Ectodermal cell (in vitro differentiated cells): ENCODE measurements at regions not wholly inside any gene's neighbourhood (a gene's known extent, or its start where the extent isn't known, plus 50 kb on each side); places are given as distances from the start of the nearest gene placed in this dataset.
A peak's percentile ranks its signal among the peaks of the same experiment; 100 is the strongest.

Experiments
- H3K27ac ChIP-seq: 2 replicates; pipeline ENCODE4 v1.7.0; 2013; ENCODE audit warnings: mild to moderate bottlenecking, low read depth, low read length; ENCODE audit not compliant: insufficient read depth, poor library complexity, severe bottlenecking
- H3K27me3 ChIP-seq: 2 replicates; pipeline ENCODE4 v1.7.0; 2013; ENCODE audit warnings: mild to moderate bottlenecking, low read length; ENCODE audit not compliant: insufficient read depth, control insufficient read depth, poor library complexity, severe bottlenecking
- H3K36me3 ChIP-seq: one replicate; pipeline ENCODE4 v1.7.0; 2013; ENCODE audit warnings: low read length; ENCODE audit not compliant: control insufficient read depth, insufficient read depth
- H3K4me1 ChIP-seq: one replicate; pipeline ENCODE4 v1.7.0; 2013; ENCODE audit warnings: low read length; ENCODE audit not compliant: control insufficient read depth, insufficient read depth
- H3K4me3 ChIP-seq: 2 replicates; pipeline ENCODE4 v1.7.0; 2013; ENCODE audit warnings: low read depth, low read length, control low read depth; ENCODE audit not compliant: insufficient read depth
- H3K9me3 ChIP-seq: 2 replicates; pipeline ENCODE4 v1.7.0; 2013; ENCODE audit warnings: mild to moderate bottlenecking, low read length, moderate library complexity; ENCODE audit not compliant: control insufficient read depth
- WGBS, 2 experiments: methylation state at CpG; one replicate each; pipeline ENCODE4 v1.1.7; 2013; ENCODE audit warnings: missing lambda C conversion rate in 2 of 2; 5-methylcytosine and 5-hydroxymethylcytosine counted together

DNA sequence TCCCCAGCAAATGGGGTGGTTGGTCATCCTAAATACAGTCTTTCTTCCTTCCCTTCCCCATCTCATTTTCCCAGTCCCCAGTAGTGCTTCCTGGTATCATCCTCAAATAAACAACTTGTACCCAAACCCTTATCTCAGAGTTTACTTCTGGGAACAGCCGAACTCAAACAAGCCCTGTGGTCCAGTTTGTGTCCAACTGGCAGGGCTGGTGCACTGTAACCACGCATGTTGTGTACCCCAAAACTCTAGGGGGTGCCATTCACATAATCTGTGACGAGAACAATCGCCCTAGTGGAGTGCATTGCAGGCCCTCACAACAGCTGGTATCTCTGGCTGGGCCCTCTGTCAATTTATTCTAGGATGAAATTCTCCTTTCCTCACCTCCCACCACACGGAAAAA lies 366.2 kb downstream of the TNS1 start:
- H3K36me3 ChIP-seq: no peaks in the 10 kb centered on the region
- WGBS, 2 experiments: 92 to 93% methylated on average over 5 of the region's 5 CpGs
- no peak overlapping the region for H3K27ac ChIP-seq
- H3K27me3 ChIP-seq: no peaks in the 10 kb centered on the region
- H3K9me3 ChIP-seq: no peaks in the 10 kb centered on the region
- H3K4me3 ChIP-seq: no peak overlapping the region
- peaks cover 5% of the 10 kb centered on the region for H3K4me1 ChIP-seq

DNA sequence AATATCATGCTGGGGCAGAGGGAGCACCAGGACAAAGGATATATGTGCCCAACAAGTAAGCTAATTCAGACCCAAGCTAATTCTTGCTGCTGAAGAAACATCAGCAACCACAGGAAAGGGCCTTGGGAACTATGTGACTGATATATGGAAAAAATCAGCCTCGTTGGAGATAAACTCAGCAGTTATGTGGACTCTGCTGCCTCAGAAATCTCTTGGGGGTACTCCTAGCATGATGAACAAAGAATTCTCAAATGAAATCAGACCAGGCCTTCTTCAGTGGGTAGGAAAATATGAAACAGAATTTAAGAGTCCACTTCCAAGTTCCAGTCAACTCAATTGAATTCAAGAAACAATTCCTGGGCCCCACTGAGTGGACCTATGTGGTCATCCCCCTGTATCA lies 367.9 kb downstream of the TNS1 start:
- H3K36me3 ChIP-seq: no peaks in the 10 kb centered on the region
- H3K4me1 ChIP-seq: peaks cover 11% of the 10 kb centered on the region
- no peaks in the 10 kb centered on the region for H3K27me3 ChIP-seq
- H3K9me3 ChIP-seq: no peaks in the 10 kb centered on the region
- no peak overlapping the region for H3K4me3 ChIP-seq
- WGBS, 2 experiments: 88 to 93% methylated on average over 1 of the region's 1 CpG
- no peak overlapping the region for H3K27ac ChIP-seq

DNA sequence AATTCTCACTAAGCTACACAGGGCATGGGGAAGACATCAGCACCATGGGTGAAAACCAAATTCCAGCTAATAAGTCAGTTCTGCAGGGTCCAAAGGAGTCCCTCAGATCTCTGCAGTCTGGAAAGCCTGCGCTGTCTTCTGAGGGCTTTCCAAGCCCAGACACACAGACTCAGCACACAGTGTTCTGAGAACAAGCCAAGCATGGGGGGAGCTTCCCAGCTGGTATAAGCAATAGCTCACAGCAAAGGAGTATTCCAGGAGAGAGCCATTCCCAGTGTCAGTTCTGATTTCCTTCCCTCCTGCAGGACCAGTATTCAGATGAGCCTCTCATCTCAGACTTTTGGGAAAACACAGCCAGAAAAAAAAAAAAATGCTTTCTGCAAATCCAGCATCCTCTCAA lies 370.8 kb downstream of the TNS1 start:
- no peaks in the 10 kb centered on the region for H3K36me3 ChIP-seq
- no peak overlapping the region for H3K27ac ChIP-seq
- WGBS, 2 experiments: 93 to 96% methylated on average over 1 of the region's 1 CpG
- peaks cover 8% of the 10 kb centered on the region for H3K4me1 ChIP-seq
- no peaks in the 10 kb centered on the region for H3K9me3 ChIP-seq
- H3K27me3 ChIP-seq: no peaks in the 10 kb centered on the region
- no peak overlapping the region for H3K4me3 ChIP-seq

DNA sequence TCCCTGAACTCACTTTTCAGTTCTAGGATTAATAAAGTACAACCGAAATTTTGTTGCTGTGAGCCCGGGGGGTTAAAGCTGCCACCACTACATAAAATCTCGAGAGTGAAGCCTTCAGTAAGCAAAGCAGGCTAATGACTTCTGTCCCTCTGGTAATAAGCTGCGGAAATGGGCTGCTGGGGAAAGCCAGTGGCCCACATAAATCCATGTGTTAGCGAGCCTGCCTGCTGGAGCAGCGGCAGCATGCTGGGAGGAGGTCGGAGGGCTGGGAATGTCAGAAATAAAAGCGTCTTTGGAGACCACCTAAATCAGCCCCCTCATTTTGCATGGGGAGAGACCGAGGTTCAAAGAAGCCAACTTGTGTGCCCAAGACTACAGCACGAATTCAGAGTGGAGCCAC lies 371.7 kb downstream of the TNS1 start:
- Histone ChIP-seq H3K9me3 (no peaks in the 10 kb centered on the region), H3K36me3 (no peaks in the 10 kb centered on the region), H3K4me1 (peaks cover 6% of the 10 kb centered on the region), H3K27me3 (no peaks in the 10 kb centered on the region), H3K27ac (no peak overlapping the region), H3K4me3 (no peak overlapping the region)
- 73 to 74% methylated on average over 10 of the region's 10 CpGs for WGBS, 2 experiments

DNA sequence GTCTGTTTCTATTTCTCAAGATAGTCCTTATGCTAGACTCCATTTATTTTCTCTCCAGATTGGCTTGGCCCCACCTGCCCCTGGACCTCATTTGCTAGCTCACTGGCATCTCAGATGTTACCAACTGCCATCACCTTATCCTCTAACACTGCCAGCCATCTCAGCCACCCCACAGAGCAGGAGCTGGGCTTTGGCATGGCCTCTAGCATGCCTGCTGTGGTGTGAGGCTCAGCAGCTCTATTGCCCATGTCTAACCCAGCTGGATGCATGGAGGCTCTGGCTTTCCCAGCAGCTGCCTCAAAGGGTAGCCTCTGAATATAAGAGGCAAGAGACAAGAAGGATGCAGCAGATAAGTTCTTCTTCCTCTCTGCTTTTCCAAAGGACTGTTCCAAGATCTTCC lies 373.4 kb downstream of the TNS1 start:
- H3K4me1 ChIP-seq: peaks cover 6% of the 10 kb centered on the region
- H3K4me3 ChIP-seq: no peak overlapping the region
- no peaks in the 10 kb centered on the region for H3K9me3 ChIP-seq
- H3K27me3 ChIP-seq: no peaks in the 10 kb centered on the region
- H3K36me3 ChIP-seq: no peaks in the 10 kb centered on the region
- no peak overlapping the region for H3K27ac ChIP-seq

DNA sequence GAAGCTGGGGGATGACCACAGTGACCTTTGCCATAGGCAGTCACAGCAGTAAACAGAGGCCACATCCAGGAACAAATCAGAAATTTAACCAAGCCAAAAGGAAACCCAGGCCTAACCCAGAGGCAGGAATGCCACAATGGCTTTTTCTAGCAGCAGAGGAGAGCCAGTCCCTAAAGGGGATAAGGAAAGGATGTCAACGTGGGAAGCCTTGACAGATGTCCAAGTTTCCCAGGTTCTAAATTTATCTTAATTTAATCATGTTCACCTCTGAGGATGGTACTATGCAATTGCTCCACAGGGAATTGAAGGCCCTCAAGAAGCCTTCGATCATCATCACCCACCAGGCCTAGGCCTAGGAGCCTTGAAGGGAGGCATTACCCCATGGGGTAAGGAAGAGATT lies 374.7 kb downstream of the TNS1 start:
- Histone ChIP-seq H3K27me3 (no peaks in the 10 kb centered on the region), H3K27ac (no peak overlapping the region), H3K4me3 (no peak overlapping the region), H3K4me1 (peaks cover 7% of the 10 kb centered on the region), H3K9me3 (no peaks in the 10 kb centered on the region), H3K36me3 (no peaks in the 10 kb centered on the region)
- 88 to 90% methylated on average over 2 of the region's 2 CpGs for WGBS, 2 experiments

DNA sequence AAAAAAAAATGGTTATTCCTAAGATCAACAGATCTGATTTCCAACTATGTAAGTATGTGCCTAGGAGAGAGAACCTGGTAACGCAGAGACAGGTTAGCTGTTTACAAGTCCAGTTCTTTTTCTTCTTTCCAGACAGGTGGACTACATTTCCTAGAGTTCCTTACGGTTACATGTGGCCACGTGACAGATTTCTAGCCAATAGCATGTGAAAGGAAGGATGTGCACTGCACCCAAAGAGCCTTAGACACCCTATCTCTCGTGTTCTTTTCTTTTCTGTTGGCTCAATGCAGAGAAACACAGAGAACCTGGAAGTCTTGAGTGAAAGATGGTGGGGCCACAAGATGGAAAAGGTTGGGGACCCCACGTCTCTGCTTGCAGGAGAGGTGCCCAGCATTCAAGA lies 375.9 kb downstream of the TNS1 start:
- H3K27ac ChIP-seq: no peak overlapping the region
- H3K27me3 ChIP-seq: no peaks in the 10 kb centered on the region
- H3K4me3 ChIP-seq: no peak overlapping the region
- H3K36me3 ChIP-seq: no peaks in the 10 kb centered on the region
- 94 to 95% methylated on average over 5 of the region's 5 CpGs for WGBS, 2 experiments
- H3K4me1 ChIP-seq: peaks cover 19% of the 10 kb centered on the region
- no peaks in the 10 kb centered on the region for H3K9me3 ChIP-seq

DNA sequence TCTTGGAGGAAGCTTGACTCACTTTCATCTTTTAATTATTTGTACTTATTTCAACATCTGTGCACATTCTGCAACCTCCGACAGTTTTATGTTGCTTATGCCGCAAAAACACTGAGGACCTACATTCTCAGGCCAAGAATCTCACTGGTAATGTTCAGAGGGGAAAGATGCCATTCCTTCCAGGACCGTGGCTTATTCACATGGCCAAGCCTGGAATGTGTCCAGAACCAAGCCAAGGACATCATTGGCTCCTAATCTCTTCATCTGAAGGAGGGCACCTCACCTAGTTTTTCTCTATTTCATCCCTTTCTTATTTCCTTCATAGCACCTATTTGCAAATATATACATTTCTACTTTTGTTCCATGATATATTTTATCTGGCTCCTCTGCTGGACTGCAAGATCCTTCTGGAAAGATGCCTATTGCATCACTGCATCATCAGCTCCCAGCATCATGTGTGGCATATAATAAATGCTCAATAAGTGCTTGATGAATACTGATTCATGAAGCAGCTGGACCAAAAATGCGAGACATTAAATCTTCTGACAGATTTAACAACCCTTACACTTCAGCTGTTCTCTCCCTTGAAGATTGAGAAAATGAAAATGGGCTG lies 377.1 kb downstream of the TNS1 start:
- Histone ChIP-seq H3K27me3 (no peaks in the 10 kb centered on the region), H3K36me3 (no peaks in the 10 kb centered on the region), H3K27ac (no peak overlapping the region), H3K4me1 (peaks cover 23% of the 10 kb centered on the region), H3K4me3 (no peak overlapping the region), H3K9me3 (no peaks in the 10 kb centered on the region)
- WGBS, 2 experiments: 93 to 95% methylated on average over 3 to 4 of the region's 4 CpGs

DNA sequence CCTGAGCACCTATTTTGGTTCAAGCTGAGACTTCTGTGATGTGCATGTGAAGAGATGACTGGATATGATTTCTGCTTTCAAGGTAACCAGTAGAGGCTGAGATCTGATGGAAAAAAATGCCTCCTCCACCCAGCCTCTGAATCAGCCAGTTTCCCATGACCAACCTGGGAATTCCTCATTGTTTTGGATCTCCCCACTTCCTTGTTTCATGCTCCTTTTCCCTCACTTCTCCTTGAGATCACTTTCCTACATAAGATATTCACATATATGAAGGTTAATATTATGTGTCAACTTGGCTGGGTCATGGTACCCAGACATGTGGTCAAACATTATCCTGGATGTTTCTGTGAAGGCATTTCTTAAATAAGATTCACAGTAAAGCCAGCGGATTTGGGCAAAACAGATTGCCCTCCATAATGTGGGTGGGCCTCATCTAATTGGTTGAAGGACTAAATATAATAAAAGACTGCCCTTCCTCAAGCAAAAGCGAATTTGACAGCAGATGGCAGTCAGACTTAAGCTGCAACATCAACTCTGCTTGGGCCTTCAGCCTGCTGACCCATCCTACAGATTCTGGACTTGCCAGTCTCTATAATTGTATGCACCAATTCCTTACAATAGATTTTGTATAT lies 379.4 kb downstream of the TNS1 start:
- H3K27me3 ChIP-seq: peaks cover 9% of the 10 kb centered on the region
- peaks cover 23% of the 10 kb centered on the region for H3K4me1 ChIP-seq
- no peak overlapping the region for H3K4me3 ChIP-seq
- 91 to 92% methylated on average over 2 of the region's 2 CpGs for WGBS, 2 experiments
- no peak overlapping the region for H3K27ac ChIP-seq
- H3K36me3 ChIP-seq: no peaks in the 10 kb centered on the region
- no peaks in the 10 kb centered on the region for H3K9me3 ChIP-seq

DNA sequence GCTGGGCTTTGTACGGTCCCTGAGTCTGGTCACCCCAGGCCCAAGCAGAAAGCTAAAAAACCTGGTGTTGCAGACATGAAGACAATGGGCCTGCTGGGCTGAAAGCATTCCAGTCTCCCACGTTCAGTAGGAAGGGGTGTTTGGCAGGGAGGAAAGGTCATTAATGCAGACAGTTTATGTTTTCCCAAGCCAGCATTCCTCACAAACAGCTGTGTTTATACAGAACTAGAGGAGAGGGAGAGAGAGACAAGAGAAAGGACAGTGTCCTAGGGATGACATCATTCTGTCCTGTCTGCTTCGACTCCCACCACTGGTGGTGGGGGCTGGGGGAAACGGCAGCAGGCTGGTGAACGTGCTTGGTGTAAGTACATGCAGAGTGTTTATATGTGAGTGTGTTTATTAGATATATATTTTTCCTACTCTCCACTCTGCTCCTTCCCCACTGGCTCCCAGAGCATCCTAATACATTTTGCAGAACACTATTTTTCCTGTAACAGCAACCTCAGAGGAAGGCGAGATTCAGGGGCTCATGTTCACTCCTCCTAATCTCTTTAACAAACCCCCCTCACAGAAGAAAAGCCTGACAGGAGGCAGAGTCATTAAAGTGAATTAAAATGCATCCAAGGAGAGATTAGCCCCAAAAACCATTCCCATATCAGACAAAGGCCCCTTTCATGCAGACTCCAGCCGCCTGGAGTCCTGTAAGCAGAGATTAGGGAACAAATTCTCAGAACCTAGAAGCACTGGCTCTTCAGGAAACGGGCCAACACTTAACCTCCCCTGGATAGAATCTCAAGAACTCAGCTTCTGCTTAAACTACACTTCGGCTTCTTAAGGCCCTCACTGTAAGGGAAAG lies 380.4 kb downstream of the TNS1 start:
- Histone ChIP-seq H3K27ac (peak overlapping the region; percentile 31), H3K9me3 (no peaks in the 10 kb centered on the region), H3K4me1 (peaks cover 27% of the 10 kb centered on the region), H3K27me3 (peaks cover 9% of the 10 kb centered on the region), H3K4me3 (no peak overlapping the region), H3K36me3 (no peaks in the 10 kb centered on the region)
- 16 to 23% methylated on average over 8 to 9 of the region's 9 CpGs for WGBS, 2 experiments
